Nucleus accumbens (tissue), 56 donors: ENCODE measurements at regions not wholly inside any gene's neighbourhood (a gene's known extent, or its start where the extent isn't known, plus 50 kb on each side); places are given as distances from the start of the nearest gene placed in this dataset.
"Not testable (repeated sequence)": the region's sequence is repeated elsewhere in the genome, so short reads cannot be mapped to it uniquely, and the experiment has no call there.

Experiments
- DNase-seq, 56 donors: peaks; one replicate each; lab custom pipeline; 2025; lab: John Stamatoyannopoulos, UW

DNA sequence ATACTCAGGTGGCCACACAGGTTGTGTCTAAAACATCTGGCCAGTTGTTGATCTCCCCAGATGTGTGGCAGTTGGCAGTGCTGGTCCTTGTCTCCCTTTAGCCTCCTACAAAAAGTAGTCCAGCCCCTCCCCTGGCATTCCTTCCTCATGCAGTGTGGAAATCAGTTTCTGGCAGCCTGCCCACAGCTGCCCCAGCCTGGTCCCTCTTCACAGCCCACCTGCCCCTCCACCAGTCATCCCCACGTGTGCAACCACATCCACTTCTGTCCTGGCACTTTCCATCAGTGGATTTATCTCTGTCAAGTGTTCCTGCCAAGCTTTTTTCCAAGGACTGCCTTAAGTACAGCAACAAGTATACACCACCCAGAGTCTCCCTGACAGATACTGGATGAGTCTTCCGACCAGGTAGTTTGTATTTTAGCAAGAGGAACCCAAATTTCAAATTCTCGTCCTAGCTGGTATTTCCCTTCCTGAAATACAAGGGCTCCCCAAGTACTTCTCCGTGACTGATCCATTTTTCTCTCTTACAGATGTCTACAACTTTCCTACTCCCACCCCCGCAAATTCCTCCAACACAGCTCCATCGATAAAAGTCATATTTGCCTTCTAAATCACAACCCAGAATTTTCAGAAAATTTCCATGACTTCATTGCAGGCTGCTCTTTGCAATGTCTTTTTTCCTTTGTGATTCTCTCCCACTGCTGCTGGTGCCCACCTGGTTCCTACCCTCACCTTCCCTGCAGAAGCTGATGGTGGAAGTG is 313.5 kb downstream of the FOXO1 start:
- DNase-seq, result peak in 3 of 56 donors; percentile 22 to 64 (median 61)

DNA sequence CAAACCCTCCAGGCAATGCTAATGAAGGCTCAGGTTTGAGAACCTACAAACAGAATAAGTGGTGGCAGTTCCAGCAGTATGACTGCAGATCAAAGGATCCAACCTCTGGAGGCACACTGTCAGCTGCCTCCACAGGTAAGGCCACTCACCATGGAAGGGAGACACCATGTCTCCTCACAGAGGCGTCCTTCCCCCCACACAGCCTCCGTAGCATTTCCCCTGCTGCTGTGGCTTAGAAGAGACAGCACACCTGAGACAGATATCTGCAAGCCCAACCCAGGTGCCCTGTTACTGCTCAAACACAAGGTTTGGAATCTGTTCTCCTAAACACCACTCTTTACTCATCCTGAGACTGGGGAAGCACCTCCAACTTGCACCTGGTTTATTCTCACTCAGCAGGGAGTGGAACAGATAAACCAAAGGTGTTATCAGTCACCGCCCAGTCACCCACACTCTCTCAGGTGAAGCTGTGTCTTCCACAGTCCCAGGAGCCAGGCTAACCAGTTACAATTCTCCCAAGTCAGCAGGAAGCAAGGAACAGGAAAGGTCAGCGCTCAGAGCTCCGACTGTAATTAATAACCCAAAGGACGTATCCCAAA is 311.2 kb downstream of the FOXO1 start:
- DNase-seq, result no peak

DNA sequence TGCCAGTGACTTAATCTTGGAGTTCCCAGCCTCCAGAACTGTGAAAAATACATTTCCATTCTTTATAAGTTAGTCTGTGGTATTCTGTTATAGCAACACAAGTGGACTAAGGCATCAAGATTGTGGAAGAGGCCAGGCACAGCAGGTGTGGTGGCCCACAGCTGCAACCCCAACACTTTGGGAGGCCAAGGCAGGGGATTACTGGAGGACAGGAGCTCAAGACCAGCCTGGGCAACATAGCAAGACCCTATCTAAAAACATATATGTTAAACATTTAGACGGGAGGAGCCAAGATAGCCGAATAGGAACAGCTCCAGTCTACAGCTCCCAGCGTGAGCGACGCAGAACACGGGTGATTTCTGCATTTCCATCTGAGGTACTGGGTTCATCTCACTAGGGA is 310.4 kb downstream of the FOXO1 start:
- no peak for DNase-seq

DNA sequence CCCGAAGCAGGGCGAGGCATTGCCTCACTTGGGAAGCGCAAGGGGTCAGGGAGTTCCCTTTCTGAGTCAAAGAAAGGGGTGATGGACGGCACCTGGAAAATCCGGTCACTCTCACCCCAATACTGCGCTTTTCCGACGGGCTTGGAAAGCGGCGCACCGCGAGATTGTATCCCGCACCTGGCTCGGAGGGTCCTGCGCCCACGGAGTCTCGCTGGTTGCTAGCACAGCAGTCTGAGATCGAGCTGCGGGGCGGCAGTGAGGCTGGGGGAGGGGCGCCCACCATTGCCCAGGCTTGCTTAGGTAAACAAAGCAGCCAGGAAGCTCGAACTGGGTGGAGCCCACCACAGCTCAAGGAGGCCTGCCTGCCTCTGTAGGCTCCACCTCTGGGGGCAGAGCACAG is 310.0 kb downstream of the FOXO1 start:
- DNase-seq, result not testable (repeated sequence)

DNA sequence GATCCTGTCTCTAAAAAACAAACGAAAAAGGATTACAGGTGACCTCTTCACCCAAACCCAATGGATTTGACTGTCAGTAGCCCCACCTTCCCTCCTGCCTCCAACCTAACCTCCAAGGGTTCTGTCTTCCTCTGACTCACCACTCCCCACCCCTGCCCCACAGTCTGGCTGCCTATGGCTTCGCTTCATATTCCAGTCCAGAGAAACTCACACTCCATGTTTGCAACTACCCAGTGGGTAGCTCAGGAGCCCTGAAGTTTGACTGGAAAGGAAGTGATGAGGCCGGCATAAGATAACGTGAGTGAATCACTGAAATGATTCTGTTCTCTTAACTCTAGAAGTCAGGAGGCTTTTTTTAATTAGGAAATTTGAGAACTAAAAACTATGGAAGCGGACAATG is 303.9 kb downstream of the FOXO1 start:
- no peak for DNase-seq

DNA sequence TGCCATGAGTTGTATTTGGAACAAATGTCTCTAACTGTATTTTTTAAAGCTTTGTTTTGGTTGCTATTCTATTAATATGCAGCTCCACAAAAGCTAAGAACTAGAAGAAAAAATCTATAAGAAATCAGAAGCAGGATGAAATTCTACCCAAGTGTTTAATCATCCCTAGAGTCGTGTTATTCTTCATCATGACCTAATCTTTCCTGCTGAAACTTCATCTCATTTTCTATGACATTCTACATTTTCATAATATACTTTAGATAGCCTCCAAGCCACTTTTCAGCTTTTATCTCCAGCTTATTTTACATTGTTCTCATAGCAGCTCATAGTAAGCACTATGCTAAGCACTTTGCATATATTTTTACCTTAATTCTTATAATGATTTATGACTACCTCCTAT is 302.8 kb downstream of the FOXO1 start:
- DNase-seq, result no peak

- no peak for DNase-seq
Observed at GRCh38 chr13:40366119-40366518, 300.3 kb downstream of the FOXO1 start.

GRCh38 chr13:40368127-40368891 is 298.1 kb downstream of the FOXO1 start:
- no peak for DNase-seq

GRCh38 chr13:40370661-40371060 is 295.8 kb downstream of the FOXO1 start:
- DNase-seq, result peak in 3 of 56 donors; percentile 10 to 11 (median 10)

- no peak for DNase-seq
Observed at GRCh38 chr13:40371531-40372125, 294.8 kb downstream of the FOXO1 start.

GRCh38 chr13:40373608-40374007 is 292.8 kb downstream of the FOXO1 start:
- DNase-seq, result not testable (repeated sequence)

- DNase-seq, result peak in 1 of 56 donors; percentile 9
Observed at GRCh38 chr13:40375489-40376171, 290.8 kb downstream of the FOXO1 start.

GRCh38 chr13:40376296-40376849 is 290.1 kb downstream of the FOXO1 start:
- DNase-seq, result peak in 1 of 56 donors; percentile 13

DNA sequence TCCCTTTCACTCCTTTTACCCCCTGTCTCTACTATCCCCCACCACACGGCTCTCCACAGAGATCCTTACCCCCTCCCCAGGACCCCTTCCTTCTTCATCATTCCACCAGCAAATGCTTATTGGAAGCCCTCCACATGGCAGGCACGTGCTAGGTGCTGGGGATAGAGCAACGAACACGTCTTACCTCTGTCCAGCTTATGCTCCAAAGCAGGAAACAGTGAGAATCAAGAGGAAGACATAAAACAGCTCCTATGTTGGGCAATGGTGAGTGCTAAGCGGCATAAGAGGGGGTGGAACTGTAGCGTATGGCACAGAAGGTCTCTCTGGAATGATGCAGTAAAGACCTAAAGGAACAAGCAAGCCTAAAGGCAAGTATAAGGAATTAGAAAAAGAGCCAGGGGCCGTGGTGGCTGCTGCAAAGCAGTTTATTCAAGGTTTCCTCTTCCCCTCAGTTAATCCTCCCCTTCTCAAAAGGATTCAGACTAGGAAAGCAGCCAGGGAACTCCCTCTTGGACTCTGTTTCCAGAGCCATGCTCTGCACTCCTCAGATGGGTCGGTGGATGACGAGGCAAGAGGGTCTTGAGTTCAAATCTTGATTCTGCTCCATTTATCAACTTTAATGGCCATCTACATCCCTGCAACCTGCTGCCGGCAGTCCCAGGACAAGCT is 289.4 kb downstream of the FOXO1 start:
- no peak for DNase-seq

- DNase-seq, result peak in 18 of 56 donors; percentile 13 to 68 (median 32)
Observed at GRCh38 chr13:40377783-40378182, 288.7 kb downstream of the FOXO1 start.

DNA sequence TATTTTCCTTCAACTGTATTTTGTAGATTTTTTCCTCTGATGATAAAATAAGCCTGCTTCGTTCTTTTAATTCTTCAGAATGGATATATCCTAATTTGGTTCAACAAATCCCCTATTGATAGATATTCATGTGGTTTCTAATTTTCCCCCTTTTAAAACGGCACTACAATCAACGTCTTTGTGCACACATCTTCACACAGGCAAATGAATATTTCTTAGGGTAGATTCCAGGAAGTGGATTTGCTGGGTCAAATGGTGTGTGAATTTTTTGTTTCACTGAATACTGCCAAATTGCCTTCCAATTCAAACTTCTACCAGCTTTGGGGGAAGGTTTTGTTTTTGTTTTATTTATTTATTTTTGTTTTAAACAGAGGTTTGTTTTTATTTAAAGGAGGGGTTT is 287.2 kb downstream of the FOXO1 start:
- DNase-seq, result no peak

GRCh38 chr13:40379794-40380578 is 286.5 kb downstream of the FOXO1 start:
- DNase-seq, result peak in 1 of 56 donors; percentile 47

GRCh38 chr13:40381935-40382764 is 284.3 kb downstream of the FOXO1 start:
- DNase-seq, result no peak
